GM20000 (cell line): ENCODE measurements at regions not wholly inside any gene's neighbourhood (a gene's known extent, or its start where the extent isn't known, plus 50 kb on each side); places are given as distances from the start of the nearest gene placed in this dataset.

Experiments
- DNase-seq: peaks from one replicate; pipeline ENCODE4 v3.0.0; 2012; ENCODE audit warnings: low spot score
- TF ChIP-seq, protein P1 (sequence below): IDR thresholded peaks from 2 replicates; pipeline ENCODE4 v1.5.1; 2012; ENCODE audit warnings: mild to moderate bottlenecking, control low read depth; ENCODE audit errors: extremely low read depth, missing control alignments

DNA sequence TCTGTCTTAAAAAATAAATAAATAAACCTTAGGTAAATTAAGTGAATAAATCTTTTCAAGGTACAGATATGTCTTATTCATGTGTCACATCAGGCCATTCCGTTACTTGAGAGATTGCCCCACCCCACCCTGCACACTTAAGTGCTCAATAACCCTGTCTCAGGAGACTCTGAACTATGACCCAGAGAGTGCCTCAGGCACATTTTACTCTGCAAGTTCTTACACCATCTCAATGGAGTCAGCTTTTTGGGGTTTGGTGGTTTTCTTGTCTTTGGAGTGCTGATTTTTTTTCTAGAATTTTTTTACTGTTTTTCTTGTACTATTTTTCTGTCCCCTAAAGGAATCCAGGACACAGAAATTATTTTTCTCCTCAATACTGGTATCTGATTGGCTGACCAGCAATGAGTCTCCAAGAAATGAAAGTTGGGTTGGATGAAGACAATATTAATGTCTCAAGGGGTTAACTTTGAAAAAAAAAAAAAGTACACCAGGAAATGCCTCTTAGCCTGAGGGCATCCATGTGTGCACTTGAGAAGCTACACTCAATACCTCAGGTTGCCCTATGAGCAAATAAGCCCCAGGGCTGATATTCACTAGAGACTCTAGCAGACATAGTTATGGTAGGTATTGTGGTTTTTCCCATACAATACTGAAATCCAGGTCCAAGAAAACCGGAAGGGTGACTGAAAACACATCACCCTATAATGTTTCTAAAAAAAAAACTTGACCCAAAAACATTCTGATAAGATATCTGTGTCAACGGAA lies 114.6 kb upstream of the ZNF91 start:
- TF ChIP-seq, protein P1, sequence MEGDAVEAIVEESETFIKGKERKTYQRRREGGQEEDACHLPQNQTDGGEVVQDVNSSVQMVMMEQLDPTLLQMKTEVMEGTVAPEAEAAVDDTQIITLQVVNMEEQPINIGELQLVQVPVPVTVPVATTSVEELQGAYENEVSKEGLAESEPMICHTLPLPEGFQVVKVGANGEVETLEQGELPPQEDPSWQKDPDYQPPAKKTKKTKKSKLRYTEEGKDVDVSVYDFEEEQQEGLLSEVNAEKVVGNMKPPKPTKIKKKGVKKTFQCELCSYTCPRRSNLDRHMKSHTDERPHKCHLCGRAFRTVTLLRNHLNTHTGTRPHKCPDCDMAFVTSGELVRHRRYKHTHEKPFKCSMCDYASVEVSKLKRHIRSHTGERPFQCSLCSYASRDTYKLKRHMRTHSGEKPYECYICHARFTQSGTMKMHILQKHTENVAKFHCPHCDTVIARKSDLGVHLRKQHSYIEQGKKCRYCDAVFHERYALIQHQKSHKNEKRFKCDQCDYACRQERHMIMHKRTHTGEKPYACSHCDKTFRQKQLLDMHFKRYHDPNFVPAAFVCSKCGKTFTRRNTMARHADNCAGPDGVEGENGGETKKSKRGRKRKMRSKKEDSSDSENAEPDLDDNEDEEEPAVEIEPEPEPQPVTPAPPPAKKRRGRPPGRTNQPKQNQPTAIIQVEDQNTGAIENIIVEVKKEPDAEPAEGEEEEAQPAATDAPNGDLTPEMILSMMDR: no peak

DNA sequence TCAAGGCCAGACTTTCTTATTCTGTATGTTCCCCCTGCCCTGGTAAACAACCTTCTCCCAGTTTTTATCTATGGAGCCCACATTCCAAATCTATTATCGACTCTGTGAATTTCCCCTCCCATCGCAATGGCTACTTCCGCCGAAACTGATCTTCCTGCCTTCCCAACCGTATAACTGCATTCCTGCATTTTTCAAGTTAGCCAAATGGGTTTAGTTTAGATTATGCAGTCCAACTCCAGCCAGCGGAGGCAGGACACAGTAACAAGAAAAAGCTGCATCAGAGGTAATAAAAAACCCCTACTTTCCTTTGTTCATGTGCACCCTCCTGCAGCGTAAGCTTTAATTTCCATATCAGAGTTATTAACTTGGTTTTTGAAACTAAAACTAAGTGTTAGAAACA lies 112.2 kb upstream of the ZNF91 start:
- no peak for DNase-seq
- TF ChIP-seq, protein P1: no peak

More for the DNA sequence above, 114.6 kb upstream of the ZNF91 start:
- DNase-seq: no peak

DNA sequence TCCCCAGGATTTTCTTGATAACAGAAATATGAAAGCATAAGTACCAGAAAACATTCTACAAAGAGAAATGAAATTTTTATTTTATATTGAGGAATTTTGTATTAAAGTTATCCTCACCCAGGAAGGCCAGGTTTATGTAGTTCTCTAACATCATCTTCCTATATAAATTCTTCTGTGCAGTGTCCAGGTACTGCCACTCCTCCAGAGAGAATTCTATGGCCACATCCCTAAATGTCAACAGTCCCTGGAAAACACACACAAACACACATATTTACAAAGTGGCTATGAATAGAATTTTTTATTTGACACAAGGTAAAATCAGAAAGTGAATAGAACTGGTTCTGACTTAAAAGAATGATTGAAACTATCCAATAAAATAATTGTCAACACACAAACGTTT lies 110.5 kb upstream of the ZNF91 start:
- TF ChIP-seq, protein P1: no peak
- DNase-seq: no peak

DNA sequence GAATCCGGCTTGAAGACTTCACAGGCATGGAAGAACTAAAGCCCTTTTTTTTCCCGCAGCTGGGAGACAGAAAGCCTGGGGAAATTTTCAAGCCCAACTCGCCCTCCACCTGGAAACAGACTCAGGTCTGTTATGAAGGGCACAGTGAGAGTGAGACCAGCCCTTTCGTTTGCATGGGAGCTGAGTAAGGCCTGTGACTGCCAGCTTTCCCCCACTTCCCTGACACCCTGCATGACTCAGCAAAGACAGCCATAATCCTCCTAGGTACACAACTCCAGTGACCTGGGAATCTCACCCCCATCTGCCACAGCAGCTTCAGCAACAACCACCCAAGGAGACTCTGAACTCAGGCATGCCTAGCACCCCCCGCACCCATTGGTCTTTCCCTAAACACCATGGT lies 87.6 kb upstream of the ZNF91 start:
- DNase-seq: no peak
- TF ChIP-seq, protein P1: no peak

DNA sequence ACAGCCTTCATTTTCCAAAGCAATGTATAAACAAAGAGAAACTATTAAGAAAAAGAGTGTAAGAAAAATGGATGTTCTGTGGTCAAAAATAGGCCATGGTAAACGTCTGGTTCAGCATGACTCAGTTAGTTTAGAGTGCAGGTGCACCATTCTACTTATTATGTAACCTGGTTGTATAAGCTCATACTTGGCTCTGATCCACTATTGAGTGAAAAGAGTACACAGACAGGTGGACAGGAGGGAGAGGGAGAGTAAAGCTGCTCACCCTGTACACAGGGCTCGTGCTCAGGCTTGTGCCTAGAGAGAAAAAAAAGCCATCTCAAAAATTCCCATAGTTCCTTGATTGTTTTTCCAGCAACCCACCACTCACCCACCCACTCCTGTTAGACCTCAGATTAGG lies 85.8 kb upstream of the ZNF91 start:
- no peak for DNase-seq
- TF ChIP-seq, protein P1: no peak

DNA sequence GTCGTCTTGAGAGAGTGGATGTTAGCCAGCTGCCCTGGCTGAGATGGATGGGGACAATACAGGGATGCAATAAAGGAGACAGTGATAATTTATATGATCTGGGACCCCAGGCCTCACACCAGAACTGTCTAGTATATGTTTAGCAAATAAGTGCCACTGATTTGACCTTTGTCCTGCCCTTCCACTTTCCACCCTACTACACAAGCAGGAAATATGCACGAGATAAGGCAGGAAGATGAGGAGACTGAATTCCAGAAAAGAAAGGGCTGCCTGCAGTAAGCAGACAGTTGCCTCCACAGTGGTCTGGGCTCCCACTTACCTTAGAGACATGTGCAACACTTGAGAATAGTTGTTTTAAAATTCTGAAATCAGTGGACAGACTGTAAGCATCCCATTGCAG lies 80.2 kb upstream of the ZNF91 start:
- TF ChIP-seq, protein P1: no peak
- DNase-seq: no peak

DNA sequence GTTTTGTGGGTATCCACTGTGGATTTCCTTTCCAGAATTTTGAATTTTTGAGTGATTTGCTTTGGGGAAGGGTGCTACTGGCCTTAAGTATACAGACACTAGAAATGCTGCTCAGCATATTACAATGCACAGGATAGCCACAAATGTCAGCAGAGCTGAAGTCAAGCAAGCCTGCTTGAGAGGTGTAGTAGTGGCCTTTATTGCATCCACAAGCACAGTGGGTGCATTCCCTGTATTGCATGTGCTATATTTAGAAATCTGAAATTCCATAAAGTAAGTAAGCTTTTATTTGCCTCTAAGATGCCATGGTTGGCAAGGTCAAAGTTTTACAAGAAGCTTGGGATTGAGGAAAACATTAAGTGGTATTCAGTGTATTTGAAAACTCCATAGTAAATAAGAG lies 79.5 kb upstream of the ZNF91 start:
- TF ChIP-seq, protein P1: no peak
- no peak for DNase-seq
